Neural progenitor cell (in vitro differentiated cells): ENCODE measurements at regions not wholly inside any gene's neighbourhood (a gene's known extent, or its start where the extent isn't known, plus 50 kb on each side); places are given as distances from the start of the nearest gene placed in this dataset.

ENCODE experiments used
- CTCF ChIP-seq: fragments of 200-600 bp; sonication (generic); IDR thresholded peaks from 2 replicates; pipeline ENCODE4 v1.5.1; 2017; ENCODE audit warnings: antibody characterized with exemption, mild to moderate bottlenecking
- EZH2 ChIP-seq: fragments of 200-600 bp; sonication (generic); IDR thresholded peaks from 2 replicates; pipeline ENCODE4 v1.6.1; 2017; ENCODE audit warnings: antibody characterized with exemption, mild to moderate bottlenecking, moderate library complexity

GRCh38 chr13:104683789-104684188 is 1617.6 kb upstream of the SLC10A2 start:
- TF ChIP-seq CTCF (no peak), EZH2 (no peak)
